HEK293 (cell line): ENCODE measurements at regions not wholly inside any gene's neighbourhood (a gene's known extent, or its start where the extent isn't known, plus 50 kb on each side); places are given as distances from the start of the nearest gene placed in this dataset.

Experiments
- CTCF ChIA-PET: fragments of 350-600 bp; formaldehyde crosslinking; extraction: SDS; loops from one replicate; lab custom pipeline; 2021; ENCODE audit warnings: antibody characterized with exemption; lab: Yijun Ruan, JAX
- POLR2A ChIA-PET: fragments of 300-600 bp; formaldehyde crosslinking; extraction: SDS; loops from one replicate; lab custom pipeline; 2020; ENCODE audit warnings: antibody characterized with exemption, inconsistent platforms; lab: Yijun Ruan, JAX
- H3K27ac ChIP-seq: fragments of 200-500 bp; sonication (Bioruptor generic); 2 replicates; pipeline ENCODE4 v1.5.1; 2014; ENCODE audit warnings: low read depth, low read length, control low read depth, inconsistent platforms; ENCODE audit errors: extremely low read depth
- H3K36me3 ChIP-seq, 2 experiments: fragments of 200-500 bp in 1 of 2; sonication (Bioruptor generic) in 1 of 2; 1 replicate in 1 of 2; 2 replicates in 1 of 2; pipeline ENCODE4 v1.5.1; 2014 to 2017; ENCODE audit warnings: inconsistent platforms in 2 of 2, low read length in 2 of 2; ENCODE audit not compliant: control insufficient read depth in 2 of 2, insufficient read depth in 1 of 2
- H3K4me1 ChIP-seq: fragments of 200-500 bp; sonication (Bioruptor generic); 2 replicates; pipeline ENCODE4 v1.5.1; 2014; ENCODE audit warnings: mild to moderate bottlenecking, low read length, inconsistent platforms; ENCODE audit not compliant: control insufficient read depth, insufficient read depth
- H3K4me3 ChIP-seq: 2 replicates; pipeline ENCODE4 v1.5.1; 2011; ENCODE audit warnings: low read depth, mild to moderate bottlenecking, control low read depth, low read length, moderate library complexity
- H3K9me3 ChIP-seq: fragments of 200-500 bp; sonication (Bioruptor generic); 2 replicates; pipeline ENCODE4 v1.5.1; 2014; ENCODE audit warnings: low read depth, low read length, inconsistent platforms; ENCODE audit not compliant: control insufficient read depth, insufficient read depth
- EGR2 ChIP-seq: fragments of 450-650 bp; formaldehyde crosslinking; IDR thresholded peaks from 2 replicates; pipeline ENCODE4 v1.5.1; 2016; ENCODE audit warnings: low read depth, missing biosample characterization, missing genetic modification characterization
- MYNN ChIP-seq: fragments of 450-650 bp; formaldehyde crosslinking; IDR thresholded peaks from 2 replicates; pipeline ENCODE4 v1.5.1; 2016; ENCODE audit warnings: missing biosample characterization, missing genetic modification characterization, borderline replicate concordance
- PRDM6 ChIP-seq: fragments of 450-650 bp; formaldehyde crosslinking; IDR thresholded peaks from 2 replicates; pipeline ENCODE4 v1.5.1; 2017; ENCODE audit warnings: missing biosample characterization, missing genetic modification characterization
- ZBTB17 ChIP-seq: fragments of 450-650 bp; formaldehyde crosslinking; IDR thresholded peaks from 2 replicates; pipeline ENCODE4 v1.5.1; 2016; ENCODE audit warnings: missing biosample characterization, missing genetic modification characterization
- ZFP3 ChIP-seq: fragments of 450-650 bp; formaldehyde crosslinking; IDR thresholded peaks from 2 replicates; pipeline ENCODE4 v1.5.1; 2016; ENCODE audit warnings: low read depth, missing biosample characterization, missing genetic modification characterization
- ZNF169 ChIP-seq: fragments of 450-650 bp; formaldehyde crosslinking; IDR thresholded peaks from 2 replicates; pipeline ENCODE4 v1.5.1; 2016; ENCODE audit warnings: missing biosample characterization, missing genetic modification characterization
- ZNF223 ChIP-seq: fragments of 450-650 bp; formaldehyde crosslinking; IDR thresholded peaks from 2 replicates; pipeline ENCODE4 v1.5.1; 2016; ENCODE audit warnings: missing biosample characterization, missing genetic modification characterization
- ZNF596 ChIP-seq: fragments of 450-650 bp; IDR thresholded peaks from 2 replicates; pipeline ENCODE4 v1.5.0; 2018; ENCODE audit warnings: missing biosample characterization, mild to moderate bottlenecking, missing genetic modification characterization, moderate library complexity
- ZSCAN18 ChIP-seq: fragments of 450-650 bp; formaldehyde crosslinking; IDR thresholded peaks from 2 replicates; pipeline ENCODE4 v1.5.1; 2016; ENCODE audit warnings: missing biosample characterization, missing genetic modification characterization
- TF ChIP-seq, protein P1 (sequence below): fragments of 450-650 bp; formaldehyde crosslinking; IDR thresholded peaks from 2 replicates; pipeline ENCODE4 v1.5.1; 2017; ENCODE audit warnings: missing biosample characterization, mild to moderate bottlenecking, missing genetic modification characterization, moderate library complexity

DNA sequence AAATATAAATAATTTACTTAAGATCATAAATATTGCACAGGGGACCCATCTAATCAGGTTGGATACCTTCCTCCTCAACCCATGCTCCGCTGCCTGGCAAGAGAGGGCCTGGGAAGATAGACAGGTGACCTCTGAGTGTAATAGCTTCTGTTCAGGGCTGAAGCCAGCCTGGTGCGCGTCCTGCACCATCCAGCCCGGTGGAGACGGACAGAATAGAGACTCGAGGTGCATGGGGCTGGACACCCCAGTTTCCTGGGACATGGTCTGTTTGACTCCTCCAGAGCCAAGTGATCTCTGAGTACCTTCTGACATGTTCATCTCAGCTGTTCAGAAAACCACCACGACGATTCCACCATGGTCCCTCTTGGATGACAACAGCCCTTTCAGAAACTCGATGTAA, 209.3 kb upstream of the MYT1L start:
- Histone ChIP-seq H3K36me3 (no peaks in the 10 kb centered on the region), H3K4me3 (no peak overlapping the region), H3K9me3 (no peaks in the 10 kb centered on the region), H3K4me1 (no peaks in the 10 kb centered on the region)
- ChIA-PET POLR2A (no interaction called here), CTCF (interaction anchor here (1.0 kb wide), 1 partner anchor 10 kb away, joined by 4 read pairs; no protein-coding TSS in a partner anchor)
- no peak for TF ChIP-seq EGR2 (tag by site-specific recombination)
- TF ChIP-seq, all 188 proteins: peak for 0
- H3K27ac ChIP-seq, result no peak overlapping the region

GRCh38 chr2:2536416-2537056, 205.5 kb upstream of the MYT1L start:
- no peaks in the 10 kb centered on the region for H3K4me1 ChIP-seq
- CTCF ChIA-PET, result no interaction called here
- POLR2A ChIA-PET, result no interaction called here
- TF ChIP-seq ZFP3 (tag by site-specific recombination) (no peak), ZBTB17 (tag by site-specific recombination) (no peak), ZNF596 (tag by site-specific recombination) (no peak), ZNF223 (tag by site-specific recombination) (no peak)
- TF ChIP-seq, all 188 proteins: peak for 0
- Histone ChIP-seq H3K9me3 (no peaks in the 10 kb centered on the region), H3K4me3 (no peak overlapping the region), H3K36me3 (no peaks in the 10 kb centered on the region), H3K27ac (no peak overlapping the region)

DNA sequence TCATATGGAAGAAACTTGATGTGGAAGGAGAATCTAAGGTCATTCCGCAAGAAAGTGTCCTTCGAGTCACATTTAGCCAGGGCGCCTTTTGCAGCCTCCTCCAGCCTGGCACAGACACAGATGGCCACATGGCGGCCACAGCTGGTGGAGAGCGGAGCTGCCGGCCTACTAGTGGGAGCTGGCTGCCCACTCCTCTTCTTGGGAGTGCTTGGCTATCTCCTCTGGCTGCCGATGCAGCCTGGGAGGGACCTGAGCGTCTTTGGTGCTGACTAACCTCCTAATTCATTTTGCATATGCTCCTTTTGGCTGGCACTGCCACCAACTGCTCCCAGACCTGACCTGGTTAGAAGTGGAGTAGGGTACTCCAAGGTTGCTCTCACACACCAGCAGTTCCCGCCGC, 199.3 kb upstream of the MYT1L start:
- Histone ChIP-seq H3K36me3 (no peaks in the 10 kb centered on the region), H3K27ac (no peak overlapping the region), H3K4me3 (no peak overlapping the region), H3K9me3 (no peaks in the 10 kb centered on the region), H3K4me1 (no peaks in the 10 kb centered on the region)
- POLR2A ChIA-PET, result no interaction called here
- CTCF ChIA-PET, result interaction anchor here (0.7 kb wide), 1 partner anchor 410 kb away, joined by 3 read pairs; no protein-coding TSS in a partner anchor
- TF ChIP-seq, protein P1, sequence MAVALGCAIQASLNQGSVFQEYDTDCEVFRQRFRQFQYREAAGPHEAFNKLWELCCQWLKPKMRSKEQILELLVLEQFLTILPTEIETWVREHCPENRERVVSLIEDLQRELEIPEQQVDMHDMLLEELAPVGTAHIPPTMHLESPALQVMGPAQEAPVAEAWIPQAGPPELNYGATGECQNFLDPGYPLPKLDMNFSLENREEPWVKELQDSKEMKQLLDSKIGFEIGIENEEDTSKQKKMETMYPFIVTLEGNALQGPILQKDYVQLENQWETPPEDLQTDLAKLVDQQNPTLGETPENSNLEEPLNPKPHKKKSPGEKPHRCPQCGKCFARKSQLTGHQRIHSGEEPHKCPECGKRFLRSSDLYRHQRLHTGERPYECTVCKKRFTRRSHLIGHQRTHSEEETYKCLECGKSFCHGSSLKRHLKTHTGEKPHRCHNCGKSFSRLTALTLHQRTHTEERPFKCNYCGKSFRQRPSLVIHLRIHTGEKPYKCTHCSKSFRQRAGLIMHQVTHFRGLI (tag by site-specific recombination), result no peak

DNA sequence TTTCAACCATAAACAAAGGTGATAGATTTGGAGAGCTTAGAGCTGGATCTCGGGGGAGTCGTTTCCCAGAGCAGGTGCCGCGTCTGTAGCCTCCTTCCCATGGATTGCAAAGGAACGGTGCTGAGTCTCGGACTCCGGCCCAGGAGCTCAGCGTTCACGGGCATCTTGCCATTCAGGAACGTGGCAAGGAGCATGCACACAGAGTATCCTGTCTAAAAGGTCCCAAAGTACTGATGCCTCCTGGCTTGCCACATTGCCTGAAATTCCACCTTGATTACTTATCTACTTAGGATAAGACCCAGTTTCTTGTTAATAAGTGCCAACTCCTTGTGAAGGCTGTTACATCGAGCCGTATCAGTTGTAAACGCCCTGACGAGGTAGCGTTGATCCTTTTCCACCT, 197.8 kb upstream of the MYT1L start:
- Histone ChIP-seq H3K36me3 (no peaks in the 10 kb centered on the region), H3K4me3 (no peak overlapping the region), H3K27ac (no peak overlapping the region), H3K4me1 (no peaks in the 10 kb centered on the region), H3K9me3 (no peaks in the 10 kb centered on the region)
- ChIA-PET POLR2A (no interaction called here), CTCF (no interaction called here)
- TF ChIP-seq PRDM6 (tag by site-specific recombination), result no peak
- no peak for TF ChIP-seq ZNF169 (tag by site-specific recombination)
- no peak for TF ChIP-seq ZSCAN18 (tag by site-specific recombination)
- TF ChIP-seq MYNN (tag by site-specific recombination), result no peak
